HepG2 (cell line): ENCODE measurements at regions not wholly inside any gene's neighbourhood (a gene's known extent, or its start where the extent isn't known, plus 50 kb on each side); places are given as distances from the start of the nearest gene placed in this dataset.

Experiments used
- ATAC-seq: fragments of 200-7000 bp; cut with Tn5 transposase; 3 replicates; pipeline ENCODE4 v1.9.1; 2020; ENCODE audit warnings: mild to moderate bottlenecking, moderate library complexity
- BruUV-seq: library from RNA; stranded (reverse); fragments of 400-500 nt; replicated peaks from 2 replicates; lab custom pipeline; 2021; lab: Mats Ljungman, UMichigan
- CTCF ChIA-PET: fragments of 300-600 bp; formaldehyde crosslinking; extraction: SDS; loops from one replicate; lab custom pipeline; 2021; ENCODE audit warnings: low total read pairs, inconsistent platforms, low intra/inter-chr PET ratio; lab: Yijun Ruan, JAX
- POLR2A ChIA-PET: fragments of 350-600 bp; sonication (Branson Sonifier 250); formaldehyde crosslinking; loops from one replicate; lab custom pipeline; 2020; ENCODE audit warnings: antibody characterized with exemption, inconsistent platforms; lab: Yijun Ruan, JAX
- DNase-seq: peaks from one replicate; pipeline ENCODE4 v3.0.0-alpha.2; 2015; ENCODE audit warnings: low spot score
- FAIRE-seq: peaks from 3 replicates; lab custom pipeline; 2011; peaks lifted over from hg19 to GRCh38; lab: Jason Lieb, UNC
- H2AFZ ChIP-seq: one replicate; pipeline ENCODE4 v1.6.1; 2011; ENCODE audit warnings: low read length, inconsistent platforms
- H3K27ac ChIP-seq: fragments of 300-600 bp; 3 replicates; pipeline ENCODE4 v1.8.0; 2011; ENCODE audit warnings: mixed run types, mild to moderate bottlenecking, mixed read lengths, low read length, inconsistent platforms; ENCODE audit not compliant: insufficient read depth; ENCODE audit errors: extremely low read length
- H3K27me3 ChIP-seq, 2 experiments: fragments of 200-600 bp in 1 of 2; 2 replicates in 1 of 2; 3 replicates in 1 of 2; pipeline versions ENCODE4 v1.6.0 to v1.8.0; 2011; ENCODE audit warnings: low read length in 2 of 2, mild to moderate bottlenecking in 2 of 2, moderate library complexity in 2 of 2, inconsistent platforms in 1 of 2; ENCODE audit not compliant: insufficient read depth in 2 of 2, control insufficient read depth in 1 of 2
- H3K36me3 ChIP-seq, 2 experiments: fragments of 200-600 bp in 1 of 2; replicated peaks in 1 of 2; 2 replicates in 1 of 2; 3 replicates in 1 of 2; pipeline versions ENCODE4 v1.5.1 to v1.8.0; 2011; ENCODE audit warnings: low read length in 2 of 2, inconsistent platforms in 1 of 2; ENCODE audit not compliant: insufficient read depth in 2 of 2, control insufficient read depth in 1 of 2
- H3K4me1 ChIP-seq: 2 replicates; pipeline ENCODE4 v1.5.1; 2012; ENCODE audit warnings: low read length, inconsistent platforms; ENCODE audit not compliant: insufficient read depth
- H3K4me2 ChIP-seq: 2 replicates; pipeline ENCODE4 v1.6.0; 2011; ENCODE audit warnings: low read depth, low read length, inconsistent platforms
- H3K4me3 ChIP-seq, 3 experiments: fragments of 200-600 bp in 1 of 3; sonication (generic), shearing (Covaris generic) in 1 of 3; replicated peaks in 1 of 3; 2 replicates each; pipeline ENCODE4 v1.5.1; 2011 to 2016; ENCODE audit warnings: low read length in 3 of 3, inconsistent platforms in 2 of 3, low read depth in 2 of 3, mild to moderate bottlenecking in 2 of 3, control low read depth in 1 of 3, mixed read lengths in 1 of 3; ENCODE audit not compliant: insufficient read depth in 1 of 3
- H3K79me2 ChIP-seq: one replicate; pipeline ENCODE4 v1.6.1; 2011; ENCODE audit warnings: low read length, inconsistent platforms; ENCODE audit not compliant: insufficient read depth
- H3K9ac ChIP-seq: 2 replicates; pipeline ENCODE4 v1.6.0; 2011; ENCODE audit warnings: mild to moderate bottlenecking, low read depth, low read length, inconsistent platforms; ENCODE audit not compliant: insufficient read depth
- H3K9me3 ChIP-seq: 2 replicates; pipeline ENCODE4 v1.5.1; 2012; ENCODE audit warnings: mild to moderate bottlenecking, low read length
- H4K20me1 ChIP-seq: 2 replicates; pipeline ENCODE4 v1.6.0; 2011; ENCODE audit warnings: inconsistent platforms, mild to moderate bottlenecking, low read length, moderate library complexity; ENCODE audit not compliant: insufficient read depth
- AKAP8 ChIP-seq: sonication (generic); formaldehyde crosslinking; IDR thresholded peaks from 2 replicates; pipeline ENCODE4 v1.5.1; 2020; ENCODE audit warnings: mild to moderate bottlenecking, missing genetic modification reagents
- ELF4 ChIP-seq: sonication (generic); formaldehyde crosslinking; IDR thresholded peaks from 2 replicates; pipeline ENCODE4 v1.5.0; 2020; ENCODE audit warnings: missing genetic modification reagents, mild to moderate bottlenecking, moderate library complexity, borderline replicate concordance
- ETV5 ChIP-seq: IDR thresholded peaks from 2 replicates; pipeline ENCODE4 v1.6.1; 2018; ENCODE audit warnings: missing biosample characterization, missing genetic modification reagents, inconsistent platforms, borderline replicate concordance
- PAX8 ChIP-seq: sonication (generic); formaldehyde crosslinking; IDR thresholded peaks from 2 replicates; pipeline ENCODE4 v1.8.0; 2022; ENCODE audit warnings: mild to moderate bottlenecking, missing genetic modification reagents, borderline replicate concordance
- SNAI1 ChIP-seq: sonication (generic); formaldehyde crosslinking; IDR thresholded peaks from 2 replicates; pipeline ENCODE4 v1.5.0; 2020; ENCODE audit warnings: mild to moderate bottlenecking, missing genetic modification reagents, borderline replicate concordance
- SRSF9 ChIP-seq: fragments of 200-400 bp; formaldehyde crosslinking; IDR thresholded peaks from 2 replicates; pipeline ENCODE4 v1.6.1; 2018; ENCODE audit warnings: borderline replicate concordance, mild to moderate bottlenecking, low read depth, low read length; ENCODE audit not compliant: insufficient read depth, poor library complexity, severe bottlenecking
- TBP ChIP-seq: sonication (generic); formaldehyde crosslinking; IDR thresholded peaks from 2 replicates; pipeline ENCODE4 v1.5.0; 2020; ENCODE audit warnings: missing genetic modification reagents
- ZFP90 ChIP-seq: sonication (generic); formaldehyde crosslinking; IDR thresholded peaks from 2 replicates; pipeline ENCODE4 v1.8.0; 2022; ENCODE audit warnings: missing genetic modification reagents, mild to moderate bottlenecking, inconsistent platforms, borderline replicate concordance
- ZNF432 ChIP-seq: sonication (generic); formaldehyde crosslinking; IDR thresholded peaks from 2 replicates; pipeline ENCODE4 v1.5.0; 2020; ENCODE audit warnings: missing genetic modification reagents, mild to moderate bottlenecking, borderline replicate concordance
- ZNF792 ChIP-seq: IDR thresholded peaks from 2 replicates; pipeline ENCODE4 v1.6.1; 2016
- in situ Hi-C: cut with HindIII; loops from 2 replicates; pipeline ENCODE4 v1.10.0; 2017; ENCODE audit warnings: low pct_unique_long_range_greater_than_20kb; ENCODE audit not compliant: extremely low pct_ligation_motif_present
- intact Hi-C: fragments of 100-400 bp; cut with micrococcal nuclease; formaldehyde crosslinking; loops from one replicate; pipeline ENCODE4 v1.10.0; 2022; ENCODE audit not compliant: unreplicated experiment
- TF ChIP-seq, protein P1 (sequence below): IDR thresholded peaks from 2 replicates; pipeline ENCODE4 v1.6.1; 2016; ENCODE audit warnings: low read depth, borderline replicate concordance
- TF ChIP-seq, protein P2 (sequence below): sonication (generic); formaldehyde crosslinking; conservative IDR thresholded peaks from 2 replicates; pipeline ENCODE4 v1.8.0; 2022; ENCODE audit warnings: missing genetic modification reagents

DNA sequence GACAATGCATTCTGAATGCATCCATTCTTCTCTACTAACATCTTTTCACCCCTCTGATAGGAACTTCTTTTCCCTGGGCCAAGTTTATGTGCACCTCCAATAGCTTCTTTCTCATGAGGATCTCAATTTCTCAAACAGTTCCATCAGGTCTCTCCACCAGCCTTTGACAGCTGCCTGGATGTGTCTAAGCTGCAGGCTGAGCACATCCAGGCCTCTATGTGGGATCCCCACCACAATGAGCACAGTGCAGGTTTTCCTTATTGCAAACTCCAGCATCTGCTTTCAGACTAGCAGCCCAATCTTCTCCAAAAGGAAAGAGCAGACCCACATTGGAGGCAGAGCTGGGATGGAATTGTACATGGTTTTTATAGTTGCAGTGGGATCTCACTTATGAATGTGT, 145.3 kb upstream of the TBX20 start:
- H3K4me1 ChIP-seq: no peaks in the 10 kb centered on the region
- no peak for TF ChIP-seq ETV5 (CRISPR knock-in tag)
- TF ChIP-seq PAX8 (CRISPR knock-in tag): no peak
- no peak for TF ChIP-seq TBP (CRISPR knock-in tag)
- TF ChIP-seq ZNF792 (CRISPR knock-in tag): no peak
- TF ChIP-seq, protein P1, sequence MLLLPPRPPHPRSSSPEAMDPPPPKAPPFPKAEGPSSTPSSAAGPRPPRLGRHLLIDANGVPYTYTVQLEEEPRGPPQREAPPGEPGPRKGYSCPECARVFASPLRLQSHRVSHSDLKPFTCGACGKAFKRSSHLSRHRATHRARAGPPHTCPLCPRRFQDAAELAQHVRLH (CRISPR knock-in tag): no peak
- no peak for TF ChIP-seq SNAI1
- no peak for TF ChIP-seq SRSF9
- no peak for TF ChIP-seq ZNF432 (CRISPR knock-in tag)
- no peak for TF ChIP-seq ELF4 (CRISPR knock-in tag)
- TF ChIP-seq, protein P2, sequence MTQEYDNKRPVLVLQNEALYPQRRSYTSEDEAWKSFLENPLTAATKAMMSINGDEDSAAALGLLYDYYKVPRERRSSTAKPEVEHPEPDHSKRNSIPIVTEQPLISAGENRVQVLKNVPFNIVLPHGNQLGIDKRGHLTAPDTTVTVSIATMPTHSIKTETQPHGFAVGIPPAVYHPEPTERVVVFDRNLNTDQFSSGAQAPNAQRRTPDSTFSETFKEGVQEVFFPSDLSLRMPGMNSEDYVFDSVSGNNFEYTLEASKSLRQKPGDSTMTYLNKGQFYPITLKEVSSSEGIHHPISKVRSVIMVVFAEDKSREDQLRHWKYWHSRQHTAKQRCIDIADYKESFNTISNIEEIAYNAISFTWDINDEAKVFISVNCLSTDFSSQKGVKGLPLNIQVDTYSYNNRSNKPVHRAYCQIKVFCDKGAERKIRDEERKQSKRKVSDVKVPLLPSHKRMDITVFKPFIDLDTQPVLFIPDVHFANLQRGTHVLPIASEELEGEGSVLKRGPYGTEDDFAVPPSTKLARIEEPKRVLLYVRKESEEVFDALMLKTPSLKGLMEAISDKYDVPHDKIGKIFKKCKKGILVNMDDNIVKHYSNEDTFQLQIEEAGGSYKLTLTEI: no peak
- no peak for TF ChIP-seq AKAP8 (CRISPR knock-in tag)
- no peak for TF ChIP-seq ZFP90 (CRISPR knock-in tag)
- TF ChIP-seq, all 625 proteins: peak for 0
- Histone ChIP-seq H3K27ac (no peak overlapping the region), H3K9ac (no peak overlapping the region), H3K79me2 (no peaks in the 10 kb centered on the region), H3K36me3 (no peaks in the 10 kb centered on the region), H3K9me3 (no peaks in the 10 kb centered on the region), H4K20me1 (no peaks in the 10 kb centered on the region), H3K27me3 (peaks cover 0 to 2% of the 10 kb centered on the region in 2 experiments; a peak in 2 of 5 replicates), H2AFZ (no peak overlapping the region), H3K4me2 (no peak overlapping the region), H3K4me3 (no peak overlapping the region)
- no TSS peak for BruUV-seq
- FAIRE-seq: no peak
- DNase-seq: no peak
- intact Hi-C loops (no loop called here), in situ Hi-C loops (no loop called here)
- no peak for ATAC-seq
- CTCF ChIA-PET: no interaction called here
- POLR2A ChIA-PET: no interaction called here
